ENCODE measurements at regions not wholly inside any gene's neighbourhood (a gene's known extent, or its start where the extent isn't known, plus 50 kb on each side); places are given as distances from the start of the nearest gene placed in this dataset.

DNA sequence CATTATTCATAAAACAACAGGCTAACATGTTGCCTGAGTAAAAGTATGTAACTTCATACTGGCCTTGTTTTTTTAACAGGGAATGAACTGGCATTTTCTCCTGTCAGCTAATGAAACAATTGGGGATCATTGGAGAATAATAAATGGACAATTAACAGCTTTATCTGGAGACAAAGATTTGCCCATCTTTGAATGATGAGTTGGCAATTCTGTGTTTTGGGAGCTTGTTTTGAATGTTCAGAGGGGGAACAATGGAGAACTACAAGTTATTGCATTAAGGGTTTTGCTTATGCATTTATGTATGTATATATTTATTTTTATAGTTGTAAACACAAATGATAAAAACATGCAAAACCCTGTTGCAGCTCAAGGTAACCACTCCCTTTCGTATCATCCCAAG is 150.3 kb downstream of the CBLN4 start:
- TF ChIP-seq, protein P1, sequence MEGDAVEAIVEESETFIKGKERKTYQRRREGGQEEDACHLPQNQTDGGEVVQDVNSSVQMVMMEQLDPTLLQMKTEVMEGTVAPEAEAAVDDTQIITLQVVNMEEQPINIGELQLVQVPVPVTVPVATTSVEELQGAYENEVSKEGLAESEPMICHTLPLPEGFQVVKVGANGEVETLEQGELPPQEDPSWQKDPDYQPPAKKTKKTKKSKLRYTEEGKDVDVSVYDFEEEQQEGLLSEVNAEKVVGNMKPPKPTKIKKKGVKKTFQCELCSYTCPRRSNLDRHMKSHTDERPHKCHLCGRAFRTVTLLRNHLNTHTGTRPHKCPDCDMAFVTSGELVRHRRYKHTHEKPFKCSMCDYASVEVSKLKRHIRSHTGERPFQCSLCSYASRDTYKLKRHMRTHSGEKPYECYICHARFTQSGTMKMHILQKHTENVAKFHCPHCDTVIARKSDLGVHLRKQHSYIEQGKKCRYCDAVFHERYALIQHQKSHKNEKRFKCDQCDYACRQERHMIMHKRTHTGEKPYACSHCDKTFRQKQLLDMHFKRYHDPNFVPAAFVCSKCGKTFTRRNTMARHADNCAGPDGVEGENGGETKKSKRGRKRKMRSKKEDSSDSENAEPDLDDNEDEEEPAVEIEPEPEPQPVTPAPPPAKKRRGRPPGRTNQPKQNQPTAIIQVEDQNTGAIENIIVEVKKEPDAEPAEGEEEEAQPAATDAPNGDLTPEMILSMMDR (IDR thresholded peaks at IDR 0.05; ENCODE audit: poor library complexity) = no peak
- TF ChIP-seq EZH2 (IDR thresholded peaks at IDR 0.05; ENCODE audit: borderline replicate concordance) = no peak
